ENCODE measurements at regions not wholly inside any gene's neighbourhood (a gene's known extent, or its start where the extent isn't known, plus 50 kb on each side); places are given as distances from the start of the nearest gene placed in this dataset.

DNA sequence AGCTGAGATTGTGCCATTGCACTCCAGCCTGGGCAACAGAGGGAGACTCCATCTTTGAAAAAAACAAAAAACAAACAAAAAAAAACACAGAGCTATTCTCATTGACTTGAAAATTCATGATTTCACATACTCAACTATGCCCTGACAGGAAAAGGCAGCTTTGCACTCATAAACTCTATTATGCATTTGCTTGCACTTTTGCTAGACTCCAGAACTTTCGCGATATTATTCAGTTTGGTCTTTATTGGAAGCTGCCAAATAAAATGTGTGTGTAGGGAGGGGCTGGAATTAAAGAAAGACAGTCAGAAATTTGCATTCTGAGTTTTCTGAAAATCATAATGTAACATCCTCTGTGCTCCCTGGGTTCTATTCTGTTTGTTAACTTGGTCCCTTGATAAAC, 635.1 kb upstream of the KLF12 start:
- POLR2A ChIA-PET: interaction anchor here (1.3 kb wide), 1 partner anchor 11 kb away, joined by 3 read pairs; no protein-coding TSS in a partner anchor
- Histone ChIP-seq H3K9ac (ENCODE audit: insufficient read depth in 1 of 2, low read depth in 2 of 2, low read length in 2 of 2) (no peak overlapping the region), H3K79me2 (ENCODE audit: control insufficient read depth, insufficient read depth, low read length) (no peaks in the 10 kb centered on the region), H3K36me3 (ENCODE audit: control insufficient read depth, insufficient read depth, low read length) (no peaks in the 10 kb centered on the region), H4K20me1 (replicated peaks; ENCODE audit: control insufficient read depth, insufficient read depth, low read length) (no peaks in the 10 kb centered on the region), H3K27ac (ENCODE audit: extremely low read depth, low read depth, low read length) (no peak overlapping the region), H3K9me3 (replicated peaks; ENCODE audit: control insufficient read depth, insufficient read depth, low read depth, low read length) (no peaks in the 10 kb centered on the region), H2AFZ (ENCODE audit: low read depth, low read length) (no peak overlapping the region), H3K4me2 (ENCODE audit: insufficient read depth, low read length) (no peak overlapping the region), H3K4me3 (no peak overlapping the region), H3K9me1 (ENCODE audit: control insufficient read depth, insufficient read depth, low read length) (no peaks in the 10 kb centered on the region), H3K4me1 (replicated peaks in 1 of 2; ENCODE audit: control insufficient read depth in 2 of 2, insufficient read depth in 2 of 2, low read length in 2 of 2) (no peaks in the 10 kb centered on the region), H3K27me3 (ENCODE audit: control insufficient read depth in 2 of 2, insufficient read depth in 2 of 2, low read length in 2 of 2) (no peaks in the 10 kb centered on the region)
- DNase-seq (ENCODE audit: extremely low read depth in 1 of 4, low spot score in 3 of 4) (no peak), FAIRE-seq (no peak), ATAC-seq (no peak)
- intact Hi-C loops (cut with micrococcal nuclease) (no loop called here), in situ Hi-C loops (cut with MboI) (no loop called here)
- CTCF ChIA-PET (ENCODE audit: low intra/inter-chr PET ratio): no interaction called here
- no TSS peak for BruUV-seq (replicated peaks)
- 0% methylated on average over 2 of the region's 2 CpGs for WGBS (ENCODE audit: insufficient coverage, low coverage, missing lambda C conversion rate)
- TF ChIP-seq, protein P1, sequence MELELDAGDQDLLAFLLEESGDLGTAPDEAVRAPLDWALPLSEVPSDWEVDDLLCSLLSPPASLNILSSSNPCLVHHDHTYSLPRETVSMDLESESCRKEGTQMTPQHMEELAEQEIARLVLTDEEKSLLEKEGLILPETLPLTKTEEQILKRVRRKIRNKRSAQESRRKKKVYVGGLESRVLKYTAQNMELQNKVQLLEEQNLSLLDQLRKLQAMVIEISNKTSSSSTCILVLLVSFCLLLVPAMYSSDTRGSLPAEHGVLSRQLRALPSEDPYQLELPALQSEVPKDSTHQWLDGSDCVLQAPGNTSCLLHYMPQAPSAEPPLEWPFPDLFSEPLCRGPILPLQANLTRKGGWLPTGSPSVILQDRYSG (tag; conservative IDR thresholded peaks at IDR 0.05; ENCODE audit: low read depth): no peak
- TF ChIP-seq, protein P2, sequence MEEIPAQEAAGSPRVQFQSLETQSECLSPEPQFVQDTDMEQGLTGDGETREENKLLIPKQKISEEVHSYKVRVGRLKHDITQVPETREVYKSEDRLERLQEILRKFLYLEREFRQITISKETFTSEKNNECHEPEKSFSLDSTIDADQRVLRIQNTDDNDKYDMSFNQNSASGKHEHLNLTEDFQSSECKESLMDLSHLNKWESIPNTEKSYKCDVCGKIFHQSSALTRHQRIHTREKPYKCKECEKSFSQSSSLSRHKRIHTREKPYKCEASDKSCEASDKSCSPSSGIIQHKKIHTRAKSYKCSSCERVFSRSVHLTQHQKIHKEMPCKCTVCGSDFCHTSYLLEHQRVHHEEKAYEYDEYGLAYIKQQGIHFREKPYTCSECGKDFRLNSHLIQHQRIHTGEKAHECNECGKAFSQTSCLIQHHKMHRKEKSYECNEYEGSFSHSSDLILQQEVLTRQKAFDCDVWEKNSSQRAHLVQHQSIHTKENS (CRISPR knock-in tag; IDR thresholded peaks at IDR 0.05): no peak
- TF ChIP-seq U2AF2 (optimal IDR thresholded peaks at IDR 0.05; ENCODE audit: low read depth, low read length) (no peak), ZNF143 (CRISPR knock-in tag; IDR thresholded peaks at IDR 0.05) (no peak), HSF4 (CRISPR knock-in tag; IDR thresholded peaks at IDR 0.05; ENCODE audit: borderline replicate concordance) (no peak), HINFP (tag; conservative IDR thresholded peaks at IDR 0.05; ENCODE audit: low read depth) (no peak), TEAD2 (tag; IDR thresholded peaks at IDR 0.05) (no peak), NR2C1 (IDR thresholded peaks at IDR 0.05) (no peak), NR2C1 (tag; IDR thresholded peaks at IDR 0.05) (no peak), BRCA1 (IDR thresholded peaks at IDR 0.05) (no peak), BRCA1 (CRISPR knock-in tag; IDR thresholded peaks at IDR 0.05) (no peak)
- TF ChIP-seq, protein P3, sequence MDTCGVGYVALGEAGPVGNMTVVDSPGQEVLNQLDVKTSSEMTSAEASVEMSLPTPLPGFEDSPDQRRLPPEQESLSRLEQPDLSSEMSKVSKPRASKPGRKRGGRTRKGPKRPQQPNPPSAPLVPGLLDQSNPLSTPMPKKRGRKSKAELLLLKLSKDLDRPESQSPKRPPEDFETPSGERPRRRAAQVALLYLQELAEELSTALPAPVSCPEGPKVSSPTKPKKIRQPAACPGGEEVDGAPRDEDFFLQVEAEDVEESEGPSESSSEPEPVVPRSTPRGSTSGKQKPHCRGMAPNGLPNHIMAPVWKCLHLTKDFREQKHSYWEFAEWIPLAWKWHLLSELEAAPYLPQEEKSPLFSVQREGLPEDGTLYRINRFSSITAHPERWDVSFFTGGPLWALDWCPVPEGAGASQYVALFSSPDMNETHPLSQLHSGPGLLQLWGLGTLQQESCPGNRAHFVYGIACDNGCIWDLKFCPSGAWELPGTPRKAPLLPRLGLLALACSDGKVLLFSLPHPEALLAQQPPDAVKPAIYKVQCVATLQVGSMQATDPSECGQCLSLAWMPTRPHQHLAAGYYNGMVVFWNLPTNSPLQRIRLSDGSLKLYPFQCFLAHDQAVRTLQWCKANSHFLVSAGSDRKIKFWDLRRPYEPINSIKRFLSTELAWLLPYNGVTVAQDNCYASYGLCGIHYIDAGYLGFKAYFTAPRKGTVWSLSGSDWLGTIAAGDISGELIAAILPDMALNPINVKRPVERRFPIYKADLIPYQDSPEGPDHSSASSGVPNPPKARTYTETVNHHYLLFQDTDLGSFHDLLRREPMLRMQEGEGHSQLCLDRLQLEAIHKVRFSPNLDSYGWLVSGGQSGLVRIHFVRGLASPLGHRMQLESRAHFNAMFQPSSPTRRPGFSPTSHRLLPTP (IDR thresholded peaks at IDR 0.05; ENCODE audit: borderline replicate concordance, extremely low read depth, insufficient read length): no peak
- TF ChIP-seq, protein P4, sequence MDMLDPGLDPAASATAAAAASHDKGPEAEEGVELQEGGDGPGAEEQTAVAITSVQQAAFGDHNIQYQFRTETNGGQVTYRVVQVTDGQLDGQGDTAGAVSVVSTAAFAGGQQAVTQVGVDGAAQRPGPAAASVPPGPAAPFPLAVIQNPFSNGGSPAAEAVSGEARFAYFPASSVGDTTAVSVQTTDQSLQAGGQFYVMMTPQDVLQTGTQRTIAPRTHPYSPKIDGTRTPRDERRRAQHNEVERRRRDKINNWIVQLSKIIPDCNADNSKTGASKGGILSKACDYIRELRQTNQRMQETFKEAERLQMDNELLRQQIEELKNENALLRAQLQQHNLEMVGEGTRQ (CRISPR knock-in tag; IDR thresholded peaks at IDR 0.05): no peak

All from K562 (cell line).